Stomach (tissue), 4 donors: ENCODE measurements at regions not wholly inside any gene's neighbourhood (a gene's known extent, or its start where the extent isn't known, plus 50 kb on each side); places are given as distances from the start of the nearest gene placed in this dataset.
"Not testable (repeated sequence)": the region's sequence is repeated elsewhere in the genome, so short reads cannot be mapped to it uniquely, and the experiment has no call there.

Source experiments
- POLR2A ChIP-seq, 4 donors: fragments of 450-650 bp; IDR thresholded peaks; one replicate each; pipeline ENCODE4 v1.6.1; 2016; ENCODE audit warnings: antibody characterized with exemption in 4 of 4, control low read depth in 2 of 4, mild to moderate bottlenecking in 1 of 4, moderate library complexity in 1 of 4
- POLR2AphosphoS5 ChIP-seq, 3 donors: sonication (generic); formaldehyde crosslinking; IDR thresholded peaks; one replicate each; pipeline ENCODE4 v1.6.1; 2016; ENCODE audit warnings: antibody characterized with exemption in 3 of 3
- TF ChIP-seq, protein P1 (sequence below), 7 experiments: fragments of 450-650 bp in 4 of 7; fragments of 200-600 bp in 3 of 7; sonication (generic) in 3 of 7; IDR thresholded peaks; one replicate each; pipeline ENCODE4 v1.5.1; 2016 to 2019; ENCODE audit warnings: antibody characterized with exemption in 7 of 7, control low read depth in 2 of 7, mild to moderate bottlenecking in 1 of 7

DNA sequence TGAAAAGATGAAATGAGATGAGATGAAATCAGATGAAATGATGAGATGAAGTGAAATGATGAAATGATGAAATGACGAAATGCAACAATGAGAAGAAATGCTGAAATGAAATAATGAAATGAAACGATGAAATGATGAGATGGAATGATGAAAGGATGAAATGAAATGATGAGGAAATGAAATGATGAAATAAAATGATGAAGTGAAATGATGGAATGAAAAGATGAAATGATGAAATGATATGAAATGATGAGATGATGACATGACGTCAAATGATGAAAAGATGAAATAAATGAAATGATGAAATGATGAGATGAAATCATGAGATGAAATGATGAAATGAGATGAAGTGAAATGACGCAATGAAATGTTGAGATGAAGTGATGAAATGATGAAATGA is 4996.9 kb upstream of the OR11H1 start:
- TF ChIP-seq, protein P1, sequence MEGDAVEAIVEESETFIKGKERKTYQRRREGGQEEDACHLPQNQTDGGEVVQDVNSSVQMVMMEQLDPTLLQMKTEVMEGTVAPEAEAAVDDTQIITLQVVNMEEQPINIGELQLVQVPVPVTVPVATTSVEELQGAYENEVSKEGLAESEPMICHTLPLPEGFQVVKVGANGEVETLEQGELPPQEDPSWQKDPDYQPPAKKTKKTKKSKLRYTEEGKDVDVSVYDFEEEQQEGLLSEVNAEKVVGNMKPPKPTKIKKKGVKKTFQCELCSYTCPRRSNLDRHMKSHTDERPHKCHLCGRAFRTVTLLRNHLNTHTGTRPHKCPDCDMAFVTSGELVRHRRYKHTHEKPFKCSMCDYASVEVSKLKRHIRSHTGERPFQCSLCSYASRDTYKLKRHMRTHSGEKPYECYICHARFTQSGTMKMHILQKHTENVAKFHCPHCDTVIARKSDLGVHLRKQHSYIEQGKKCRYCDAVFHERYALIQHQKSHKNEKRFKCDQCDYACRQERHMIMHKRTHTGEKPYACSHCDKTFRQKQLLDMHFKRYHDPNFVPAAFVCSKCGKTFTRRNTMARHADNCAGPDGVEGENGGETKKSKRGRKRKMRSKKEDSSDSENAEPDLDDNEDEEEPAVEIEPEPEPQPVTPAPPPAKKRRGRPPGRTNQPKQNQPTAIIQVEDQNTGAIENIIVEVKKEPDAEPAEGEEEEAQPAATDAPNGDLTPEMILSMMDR (IDR thresholded peaks at IDR 0.05): not testable (repeated sequence)
- TF ChIP-seq POLR2A, POLR2AphosphoS5 (IDR thresholded peaks at IDR 0.05): not testable (repeated sequence)
